Stimulated activated CD4-positive, alpha-beta T cell treated with anti-CD3 and anti-CD28 coated beads, Interleukin-1b, Interleukin-23, amount 100 ng/mL, for 1 hour (primary cell): ENCODE measurements at regions not wholly inside any gene's neighbourhood (a gene's known extent, or its start where the extent isn't known, plus 50 kb on each side); places are given as distances from the start of the nearest gene placed in this dataset.

Experiments
- DNase-seq, 2 donors: peaks; one replicate each; pipeline ENCODE4 v3.0.0-alpha.2; 2020; ENCODE audit warnings: low read depth in 2 of 2

- no peak for DNase-seq
Measured at GRCh38 chr14:76948976-76949375, 79.5 kb downstream of the IRF2BPL start.

DNA sequence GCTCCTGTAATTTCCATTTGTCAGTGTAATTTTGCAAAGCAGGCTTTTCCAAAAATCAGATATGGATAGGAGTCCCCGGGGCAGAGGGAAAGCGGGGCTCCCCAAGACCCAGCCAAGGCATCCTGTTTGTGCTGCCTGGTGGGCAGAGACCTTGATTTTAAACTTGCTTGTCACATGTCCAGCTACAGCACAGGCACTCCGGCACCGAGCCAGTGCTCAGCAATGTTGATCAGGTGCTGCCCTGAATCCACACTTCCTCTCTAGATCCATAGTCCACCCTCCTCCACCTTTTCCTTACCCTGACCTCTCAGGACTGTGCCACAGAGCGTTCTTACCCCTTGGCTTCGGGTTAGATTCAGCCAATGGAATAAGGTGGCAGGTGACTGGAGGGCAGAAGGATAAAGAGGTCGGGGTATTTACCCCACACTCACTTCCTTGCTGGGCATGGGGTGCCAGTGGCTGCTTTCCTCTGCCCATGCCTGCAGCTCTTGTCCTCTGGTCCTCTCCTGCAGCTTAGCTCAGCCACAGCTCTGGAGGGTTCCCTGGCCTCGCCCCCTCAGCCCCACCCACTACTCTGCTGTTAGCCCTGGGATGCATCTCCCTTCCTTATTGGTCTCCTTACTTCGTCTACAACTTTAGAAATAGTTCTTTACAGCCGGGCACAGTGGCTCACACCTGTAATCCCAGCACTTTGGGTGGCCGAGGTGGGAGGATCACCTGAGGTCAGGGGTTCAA, 80.1 kb downstream of the IRF2BPL start:
- DNase-seq: no peak

DNA sequence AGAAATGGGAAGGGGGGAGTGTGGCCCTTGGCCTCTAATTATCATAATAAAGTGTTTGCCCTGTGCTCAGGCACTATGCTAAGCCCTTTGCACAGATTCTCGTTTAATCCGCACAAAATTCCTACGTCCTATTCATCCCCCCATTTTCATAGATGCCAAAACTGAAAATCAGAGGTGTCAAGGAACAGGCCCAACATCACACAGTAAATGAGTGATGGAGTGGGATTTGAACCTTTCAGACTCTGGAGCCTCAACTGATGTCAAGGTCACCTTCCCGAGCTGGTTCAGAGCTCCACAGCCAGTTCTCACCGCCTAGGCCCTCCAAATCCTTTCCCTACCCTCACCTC, 80.7 kb downstream of the IRF2BPL start:
- no peak for DNase-seq

- DNase-seq: peak in 1 of 2 donors; percentile 47
Measured at GRCh38 chr14:76947078-76947837, 81.2 kb downstream of the IRF2BPL start.

DNA sequence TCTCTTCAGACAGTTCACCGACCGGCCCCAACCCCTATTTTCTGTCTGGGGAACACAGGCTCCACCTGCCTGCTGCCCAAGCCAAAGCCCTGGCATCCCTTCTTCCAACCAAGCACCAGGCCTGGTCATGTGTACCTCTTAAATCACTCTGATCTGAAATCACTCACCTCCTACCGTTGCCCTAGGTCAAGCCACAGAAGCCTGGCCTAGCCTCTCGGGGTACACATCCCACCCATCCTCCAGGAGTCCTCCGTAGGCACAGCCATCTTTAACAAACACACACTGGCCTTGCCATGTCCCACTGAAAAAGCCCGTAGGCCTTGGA, 81.8 kb downstream of the IRF2BPL start:
- no peak for DNase-seq

GRCh38 chr14:76943072-76943471, 85.4 kb downstream of the IRF2BPL start:
- no peak for DNase-seq

DNA sequence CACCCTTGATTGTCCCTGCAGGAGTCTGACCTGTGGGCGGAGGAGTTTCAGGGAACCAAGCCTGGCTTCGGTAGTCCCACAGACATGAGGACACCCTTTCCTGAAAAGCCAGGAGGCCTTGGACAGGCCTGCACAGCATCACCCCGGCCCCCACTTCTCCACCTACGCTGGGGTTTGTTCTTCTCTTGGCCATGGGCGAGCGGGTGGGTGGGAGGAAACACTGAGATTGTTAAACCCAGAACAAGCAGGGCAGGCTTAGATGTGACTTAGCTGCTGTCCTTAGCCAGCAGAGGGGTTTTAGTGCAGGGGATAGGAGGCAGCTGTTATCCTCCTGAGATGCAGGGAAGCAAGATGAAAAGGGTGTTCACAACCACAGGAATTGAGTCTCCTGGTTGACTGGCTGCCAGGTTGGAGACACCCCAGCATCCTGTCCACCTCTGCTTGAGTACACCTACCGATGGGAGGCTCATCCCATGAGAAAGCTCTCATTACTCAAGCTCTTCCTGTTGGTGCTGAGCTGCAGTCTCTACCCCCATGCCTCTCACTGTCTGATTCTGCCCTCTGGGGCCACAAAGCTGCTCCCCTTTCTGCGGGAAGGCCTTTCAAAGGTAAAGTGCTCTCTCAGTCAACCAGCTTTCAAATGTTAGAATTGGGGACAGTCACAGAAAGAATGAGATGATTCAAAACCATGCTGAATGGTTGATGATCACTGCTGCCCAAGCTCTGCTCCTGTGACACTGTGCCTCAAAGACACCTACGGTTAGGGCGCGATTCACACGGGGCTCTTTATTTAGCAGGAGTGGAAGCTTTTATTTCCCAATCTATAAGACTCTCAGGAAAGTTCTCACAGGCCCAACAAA, 86.3 kb downstream of the IRF2BPL start:
- DNase-seq: no peak

DNA sequence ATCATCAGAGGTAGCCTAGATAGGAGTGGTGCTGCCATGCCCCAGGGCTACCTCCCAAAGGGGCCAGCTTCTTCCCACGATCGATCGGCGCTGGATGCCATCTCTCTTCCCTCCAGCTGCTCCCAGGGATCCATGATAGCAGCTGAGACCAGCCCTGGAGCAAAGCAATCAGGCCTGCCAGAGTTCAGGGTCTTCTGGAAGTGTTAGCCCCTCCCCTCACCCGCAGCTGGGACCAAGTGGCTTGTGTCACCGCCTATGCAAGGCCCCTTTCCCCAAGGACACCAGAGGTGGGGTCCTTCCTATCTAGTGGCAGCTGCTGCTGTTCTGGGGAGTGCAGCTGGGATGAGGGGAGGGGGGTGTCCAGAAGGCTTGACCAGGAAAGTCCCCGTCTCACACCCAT, 87.0 kb downstream of the IRF2BPL start:
- DNase-seq: no peak

- DNase-seq: no peak
Measured at GRCh38 chr14:76940021-76940760, 88.3 kb downstream of the IRF2BPL start.

DNA sequence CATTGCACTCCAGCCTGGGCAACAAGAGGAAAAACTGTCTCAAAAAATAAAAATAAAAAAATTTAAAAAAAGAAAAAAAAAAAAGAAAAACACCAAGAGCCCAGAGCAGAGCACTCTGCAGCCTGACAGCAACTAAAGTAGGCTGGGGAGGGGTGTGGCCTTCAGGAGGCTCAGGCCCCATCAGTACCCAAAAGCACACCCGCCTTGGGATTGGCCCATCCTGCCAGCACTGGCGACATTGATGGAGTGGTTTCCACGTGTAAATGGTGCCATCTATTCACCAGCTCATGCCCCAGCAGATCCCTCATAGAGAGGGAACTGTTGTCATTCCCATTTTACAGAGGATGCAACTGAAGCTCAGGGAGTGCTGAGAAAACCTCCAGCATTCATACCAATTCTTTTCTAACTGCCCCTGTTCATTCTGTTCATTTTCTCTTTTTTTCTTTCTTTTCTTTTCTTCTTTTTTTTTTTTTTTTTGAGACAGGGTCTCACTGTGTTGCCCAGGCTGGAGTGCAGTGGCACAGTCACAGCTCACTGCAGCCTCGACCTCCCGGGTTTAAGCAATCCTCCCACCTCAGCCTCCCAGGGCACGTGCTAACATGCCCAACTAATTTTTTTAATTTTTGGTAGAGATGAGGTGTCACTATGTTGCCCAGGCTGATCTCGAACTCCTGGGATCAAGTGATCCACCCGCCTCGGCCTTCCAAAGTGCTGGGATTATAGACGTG, 89.3 kb downstream of the IRF2BPL start:
- DNase-seq: no peak

GRCh38 chr14:76938092-76938500, 90.4 kb downstream of the IRF2BPL start:
- no peak for DNase-seq

GRCh38 chr14:76937181-76938091, 91.1 kb downstream of the IRF2BPL start:
- no peak for DNase-seq

GRCh38 chr14:76936483-76936882, 92.0 kb downstream of the IRF2BPL start:
- no peak for DNase-seq

DNA sequence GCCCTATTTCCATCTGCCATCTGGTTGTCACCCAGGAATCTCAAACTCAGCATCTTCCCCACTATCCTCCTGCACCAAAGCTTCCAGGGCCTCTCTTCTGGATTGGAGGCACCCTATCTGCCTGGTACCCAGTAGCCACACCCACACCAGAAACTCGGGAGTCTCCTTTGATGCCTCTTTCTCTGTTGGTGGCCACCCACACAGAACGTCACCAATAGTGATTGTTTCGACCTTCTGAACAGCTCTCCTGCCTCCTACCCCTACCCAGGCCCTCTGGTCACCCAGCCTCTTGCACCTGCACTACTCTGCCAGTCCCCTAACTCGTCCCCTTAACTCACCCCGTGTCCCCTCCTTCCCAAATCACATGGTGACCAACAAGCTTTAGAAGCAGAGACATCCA, 95.0 kb downstream of the IRF2BPL start:
- DNase-seq: no peak

DNA sequence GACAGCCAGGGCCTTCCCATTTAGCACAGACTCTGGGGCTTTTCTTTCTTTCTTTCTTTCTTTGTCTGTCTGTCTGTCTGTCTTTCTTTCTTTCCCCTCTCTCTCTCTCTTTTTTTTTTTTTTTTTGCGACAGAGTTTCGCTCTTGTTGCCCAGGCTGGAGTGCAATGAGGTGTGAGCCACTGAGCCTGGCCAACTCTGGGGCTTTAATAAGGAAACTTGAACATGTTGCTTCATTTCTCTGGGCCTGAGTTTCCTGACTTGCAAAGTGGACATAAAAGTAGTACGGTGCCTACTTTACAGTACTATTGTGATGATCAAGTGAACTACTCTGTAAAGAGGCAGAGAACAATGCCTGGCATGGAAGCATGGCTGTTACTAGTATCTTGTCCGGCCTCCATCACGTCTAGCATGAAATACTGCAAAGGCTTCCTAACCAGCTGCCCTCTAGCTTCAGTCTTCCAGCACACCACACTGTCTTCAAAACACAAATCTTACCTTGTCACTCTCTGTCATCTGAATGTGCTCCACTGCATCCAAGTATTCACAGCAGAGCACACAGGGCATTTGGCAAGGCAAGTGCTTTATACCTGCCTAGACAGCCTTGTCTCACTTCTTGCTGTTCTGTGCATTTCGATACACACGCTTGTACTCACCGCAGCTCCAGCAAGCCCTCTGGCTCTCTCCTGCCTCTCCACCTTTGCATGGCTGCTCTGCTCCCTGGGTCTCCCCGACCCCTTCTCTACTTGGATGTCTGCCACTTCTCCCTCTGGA, 96.7 kb downstream of the IRF2BPL start:
- no peak for DNase-seq

GRCh38 chr14:76930549-76930948, 98.0 kb downstream of the IRF2BPL start:
- DNase-seq: no peak

- no peak for DNase-seq
Measured at GRCh38 chr14:76929927-76930326, 98.6 kb downstream of the IRF2BPL start.

DNA sequence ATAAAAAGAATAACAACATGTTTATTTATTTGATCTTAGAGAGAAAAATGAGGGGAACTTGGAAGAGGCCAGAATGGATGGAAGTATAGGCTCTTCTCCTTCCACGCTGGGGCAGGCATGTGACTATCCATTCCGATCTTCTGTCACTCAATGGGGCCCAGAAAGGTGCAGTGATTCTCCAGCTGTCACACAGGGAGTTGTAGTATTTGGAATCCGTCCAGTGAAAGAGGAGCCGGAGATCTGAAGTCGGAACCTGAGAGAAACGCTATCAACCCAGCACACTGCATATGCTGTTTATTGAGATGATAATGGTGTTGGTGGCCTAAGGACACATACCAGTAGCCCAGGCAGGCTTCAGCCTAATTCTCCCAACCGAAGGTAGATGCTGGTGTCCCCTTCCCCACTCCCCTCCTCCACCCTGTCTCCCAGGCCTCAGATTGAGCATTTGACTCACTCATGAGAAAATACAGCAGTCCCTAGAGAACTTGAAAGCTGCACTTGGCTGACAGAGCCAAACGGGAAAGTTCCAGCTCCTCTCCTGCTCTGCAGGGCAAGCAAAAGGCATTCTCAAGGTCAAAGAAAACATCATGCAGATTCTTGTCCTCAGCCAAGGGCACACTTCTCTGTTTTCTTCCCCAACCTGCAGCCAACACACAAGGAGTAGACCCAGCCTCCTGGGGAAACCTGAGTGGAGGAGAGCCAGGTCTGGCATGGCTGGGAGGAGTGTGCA, 100.4 kb downstream of the IRF2BPL start:
- no peak for DNase-seq
